ENCODE measurements at regions not wholly inside any gene's neighbourhood (a gene's known extent, or its start where the extent isn't known, plus 50 kb on each side); places are given as distances from the start of the nearest gene placed in this dataset.

DNA sequence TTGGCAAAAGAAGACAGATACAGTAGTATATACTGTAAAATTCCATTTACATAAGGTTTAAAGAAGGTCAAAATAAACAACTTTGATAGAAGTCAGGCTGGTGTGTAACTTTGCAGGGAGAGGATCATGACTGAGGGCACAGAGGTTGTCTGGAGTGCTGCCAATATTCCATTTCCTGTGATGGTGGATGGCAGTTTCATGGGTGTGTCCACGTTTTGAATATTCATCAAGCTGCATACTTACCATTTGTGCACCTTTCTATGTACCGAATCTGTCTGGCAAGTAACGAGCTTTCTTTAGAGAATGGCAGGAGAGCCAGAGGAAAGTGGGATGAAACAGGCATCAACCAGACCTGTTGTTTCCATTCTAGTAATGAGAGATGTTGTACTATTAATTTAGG lies 420.5 kb upstream of the HTR2A start:
- no peak for DNase-seq

- no peak for DNase-seq
Measured at GRCh38 chr13:47310401-47310800, 413.5 kb upstream of the HTR2A start.

- DNase-seq: no peak
Measured at GRCh38 chr13:47306991-47307390, 410.1 kb upstream of the HTR2A start.

- no peak for DNase-seq
Measured at GRCh38 chr13:47303626-47304025, 406.8 kb upstream of the HTR2A start.

GRCh38 chr13:47299304-47299703 lies 402.5 kb upstream of the HTR2A start:
- no peak for DNase-seq

DNA sequence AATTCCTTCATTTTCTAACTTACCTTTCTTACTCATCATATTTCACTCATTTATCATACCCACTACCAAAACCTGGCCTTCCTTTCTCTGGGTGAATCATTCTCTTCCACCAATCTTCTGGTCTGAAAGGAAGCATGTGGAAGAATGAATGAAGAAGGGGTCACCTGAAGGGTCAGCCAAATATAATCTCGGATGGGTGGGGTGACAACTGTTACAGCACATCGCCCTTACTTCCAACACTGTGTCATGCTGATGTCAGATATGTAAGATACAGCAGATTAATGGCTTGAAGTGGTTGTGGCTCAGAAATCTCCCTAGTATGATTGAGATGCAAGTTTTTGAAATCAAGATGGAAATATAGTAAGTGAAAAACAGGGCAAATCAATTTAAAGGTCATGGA lies 401.7 kb upstream of the HTR2A start:
- no peak for DNase-seq

GRCh38 chr13:47294691-47295090 lies 397.8 kb upstream of the HTR2A start:
- no peak for DNase-seq

DNA sequence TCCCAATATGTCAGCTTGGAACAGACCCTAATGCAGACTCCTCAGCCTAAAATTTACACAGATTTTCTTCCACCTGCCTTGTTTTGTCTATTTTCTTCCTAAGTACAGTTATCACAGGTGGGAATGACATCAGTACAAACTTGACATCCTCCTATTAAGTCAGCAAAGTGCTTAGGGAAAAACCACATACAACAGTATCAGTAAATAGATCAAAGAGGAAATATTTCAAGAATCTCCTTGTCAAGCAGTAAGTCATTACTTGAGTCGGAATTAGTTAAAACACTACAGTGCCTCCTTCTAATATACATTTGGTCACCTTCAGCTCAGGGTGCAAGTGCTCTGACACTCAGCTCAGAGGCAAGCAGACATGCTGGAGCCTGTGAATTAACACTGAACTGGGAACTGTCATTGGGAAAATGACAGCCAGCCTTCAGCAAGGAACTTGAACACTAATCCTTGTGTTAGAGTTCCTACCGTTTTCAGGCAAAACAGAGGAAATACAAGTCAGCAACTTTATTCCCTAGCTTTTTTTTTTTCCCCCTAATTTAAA lies 394.3 kb upstream of the HTR2A start:
- DNase-seq: no peak

GRCh38 chr13:47289567-47289966 lies 392.7 kb upstream of the HTR2A start:
- no peak for DNase-seq

- DNase-seq: no peak
Measured at GRCh38 chr13:47288546-47288945, 391.7 kb upstream of the HTR2A start.

DNA sequence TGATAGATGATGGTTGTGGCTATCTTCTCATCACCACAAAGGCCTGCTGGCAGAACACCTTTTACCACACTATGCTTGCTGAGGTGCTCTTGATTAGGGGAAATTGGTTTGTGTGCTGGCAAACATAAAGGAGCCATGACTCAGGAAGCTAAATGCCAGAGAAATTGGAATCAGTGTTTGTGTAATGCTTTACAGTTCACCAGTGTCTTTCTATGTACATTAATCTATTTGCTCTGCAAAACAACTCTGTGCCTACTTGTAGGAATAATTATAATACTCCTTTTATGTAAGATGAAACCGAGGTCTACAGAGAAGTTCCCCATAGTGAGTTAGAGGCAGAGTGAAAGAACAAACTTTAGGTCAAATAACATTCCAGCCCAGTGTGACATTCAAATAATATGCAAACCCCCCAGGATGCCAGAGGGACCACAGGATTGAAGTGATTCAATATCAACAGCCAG lies 390.5 kb upstream of the HTR2A start:
- DNase-seq: no peak

- DNase-seq: no peak
Measured at GRCh38 chr13:47281991-47282390, 385.1 kb upstream of the HTR2A start.

GRCh38 chr13:47279920-47280319 lies 383.1 kb upstream of the HTR2A start:
- DNase-seq: no peak

GRCh38 chr13:47277774-47278173 lies 380.9 kb upstream of the HTR2A start:
- no peak for DNase-seq

DNA sequence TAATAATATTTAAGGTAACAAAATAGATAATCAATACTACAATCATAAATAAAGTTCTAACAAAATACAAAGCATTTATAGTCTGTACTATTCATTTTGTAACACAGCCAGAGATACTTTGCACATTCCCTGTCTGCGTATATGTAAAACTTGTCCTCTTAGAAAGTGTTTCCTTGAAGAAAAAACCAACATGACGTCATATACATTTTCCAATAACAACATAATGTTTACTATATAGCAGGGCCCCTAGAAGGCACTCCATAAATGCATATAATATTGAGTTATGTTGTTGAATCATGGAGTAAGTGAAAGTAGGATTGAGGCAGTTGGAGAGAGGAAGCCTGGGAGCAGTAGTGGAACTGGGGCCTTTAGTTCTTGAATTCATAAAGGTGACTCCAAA lies 371.4 kb upstream of the HTR2A start:
- DNase-seq: no peak

DNA sequence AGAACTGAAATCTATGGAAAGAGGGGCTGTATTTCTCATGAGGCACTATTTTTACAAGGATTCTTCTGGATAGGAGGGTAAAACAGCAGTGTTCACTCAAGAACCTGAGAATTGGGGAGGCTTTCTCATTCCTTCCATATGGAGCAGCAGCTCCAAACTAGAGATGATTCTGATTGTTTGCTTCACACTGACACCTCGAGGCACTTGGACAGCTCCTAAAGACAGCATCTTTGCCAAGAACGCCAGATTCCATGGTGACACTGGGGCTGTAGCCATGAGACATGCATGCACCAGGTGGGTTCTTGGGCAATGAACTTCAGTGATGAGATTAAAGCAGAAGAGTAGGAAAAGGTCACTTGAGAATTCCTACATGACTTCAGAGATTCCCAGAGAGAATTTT lies 361.5 kb upstream of the HTR2A start:
- DNase-seq: no peak

DNA sequence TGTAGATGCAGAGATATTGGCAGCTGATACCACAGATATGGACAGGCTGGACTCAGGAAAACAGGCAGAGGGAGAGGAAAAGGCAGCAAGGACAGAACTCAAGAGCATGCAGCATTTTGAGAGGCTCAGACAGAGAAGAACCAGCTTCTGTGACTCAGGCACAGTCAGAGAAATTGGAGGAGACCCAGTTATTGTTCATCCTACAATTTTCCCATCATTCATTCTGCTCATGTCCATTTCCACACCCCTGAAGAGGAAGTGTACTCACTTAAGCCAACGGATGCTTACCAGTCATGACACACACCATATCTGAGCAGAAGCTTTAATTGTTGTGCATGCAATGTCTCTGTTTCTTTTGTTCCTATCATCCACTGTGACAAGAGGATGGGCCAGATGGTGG lies 359.8 kb upstream of the HTR2A start:
- DNase-seq: no peak

- no peak for DNase-seq
Measured at GRCh38 chr13:47252627-47253026, 355.8 kb upstream of the HTR2A start.

- no peak for DNase-seq
Measured at GRCh38 chr13:47251771-47252170, 354.9 kb upstream of the HTR2A start.

GRCh38 chr13:47250146-47250545 lies 353.3 kb upstream of the HTR2A start:
- DNase-seq: no peak

DNA sequence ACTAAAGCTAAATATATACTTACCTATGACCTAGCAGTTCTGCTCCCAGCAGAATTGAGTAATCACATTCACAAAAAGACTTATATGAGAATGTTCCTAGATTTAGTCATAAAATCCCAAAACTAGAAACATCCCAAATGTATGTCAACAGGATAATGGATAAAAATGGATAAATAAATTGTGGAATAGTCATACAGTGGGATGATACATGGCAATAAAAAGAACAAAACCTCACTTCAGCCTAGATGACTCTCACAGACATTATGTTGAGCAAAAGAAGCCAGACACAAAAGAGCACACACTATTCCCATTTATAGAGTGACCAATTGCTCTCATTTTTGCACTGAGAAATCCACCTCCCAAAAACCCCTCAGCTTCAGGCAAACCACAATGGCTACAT lies 352.4 kb upstream of the HTR2A start:
- no peak for DNase-seq

- no peak for DNase-seq
Measured at GRCh38 chr13:47241446-47241845, 344.6 kb upstream of the HTR2A start.

DNA sequence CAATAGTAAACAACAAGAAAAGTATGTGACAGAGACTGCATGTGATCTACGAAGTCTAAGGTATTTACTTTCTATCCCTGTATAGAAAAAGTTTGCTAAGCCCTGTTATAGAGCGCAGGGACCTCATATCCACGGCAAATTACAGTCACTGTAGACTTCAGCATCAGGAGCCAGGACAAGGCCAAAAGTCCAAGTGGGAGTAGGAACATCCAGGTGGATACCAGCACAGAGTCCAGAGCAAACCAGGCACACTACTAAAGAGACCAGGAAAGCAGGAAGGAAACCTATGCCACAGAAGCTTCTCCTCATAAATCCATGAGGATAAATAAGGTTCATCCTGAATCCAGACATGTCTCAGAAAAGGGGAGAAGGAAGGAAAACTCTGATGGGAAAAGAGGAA lies 342.2 kb upstream of the HTR2A start:
- DNase-seq: no peak

DNA sequence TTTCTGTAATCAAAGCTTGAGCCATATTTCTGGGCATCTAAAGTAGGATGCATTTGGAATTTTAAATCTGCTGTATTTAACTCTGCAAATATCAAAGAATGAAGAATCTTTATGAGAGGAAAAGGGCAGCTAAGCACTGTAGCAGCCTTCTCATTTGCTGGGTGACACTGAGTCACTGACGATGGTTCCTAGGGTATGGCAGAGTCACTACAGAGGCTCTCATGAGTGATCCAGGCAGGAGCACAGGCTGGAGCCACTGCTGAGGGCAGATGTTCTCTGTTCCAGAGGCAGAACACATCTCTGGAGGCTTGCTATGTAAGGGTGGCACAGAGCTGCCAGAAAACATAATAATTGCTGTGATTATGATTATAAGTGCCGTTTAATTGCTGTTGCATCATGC lies 340.7 kb upstream of the HTR2A start:
- no peak for DNase-seq

GRCh38 chr13:47233734-47234133 lies 336.9 kb upstream of the HTR2A start:
- DNase-seq: no peak

- DNase-seq: no peak
Measured at GRCh38 chr13:47232516-47232915, 335.7 kb upstream of the HTR2A start.

Data from stimulated activated CD4-positive, alpha-beta T cell treated with anti-CD3 and anti-CD28 coated beads, Interleukin-15, amount 100 ng/mL, for 24 hours (primary cell).